ENCODE measurements at regions not wholly inside any gene's neighbourhood (a gene's known extent, or its start where the extent isn't known, plus 50 kb on each side); places are given as distances from the start of the nearest gene placed in this dataset.

GRCh38 chr5:82800826-82801225, 276.4 kb downstream of the TMEM167A start:
- no peak for DNase-seq

GRCh38 chr5:82799361-82800077, 277.7 kb downstream of the TMEM167A start:
- DNase-seq, result no peak

GRCh38 chr5:82798676-82799075, 278.5 kb downstream of the TMEM167A start:
- no peak for DNase-seq

GRCh38 chr5:82796643-82797416, 280.4 kb downstream of the TMEM167A start:
- no peak for DNase-seq

- DNase-seq, result no peak
Measured at GRCh38 chr5:82794876-82795275, 282.3 kb downstream of the TMEM167A start.

GRCh38 chr5:82793808-82794419, 283.3 kb downstream of the TMEM167A start:
- DNase-seq, result peak; percentile 26

- DNase-seq, result no peak
Measured at GRCh38 chr5:82792096-82792495, 285.1 kb downstream of the TMEM167A start.

- DNase-seq, result no peak
Measured at GRCh38 chr5:82789095-82789494, 288.1 kb downstream of the TMEM167A start.

GRCh38 chr5:82786748-82787147, 290.4 kb downstream of the TMEM167A start:
- no peak for DNase-seq

GRCh38 chr5:82785882-82786509, 291.2 kb downstream of the TMEM167A start:
- DNase-seq, result no peak

GRCh38 chr5:82785456-82785855, 291.7 kb downstream of the TMEM167A start:
- no peak for DNase-seq

- no peak for DNase-seq
Measured at GRCh38 chr5:82784521-82784920, 292.7 kb downstream of the TMEM167A start.

GRCh38 chr5:82777106-82777505, 300.1 kb downstream of the TMEM167A start:
- no peak for DNase-seq

- no peak for DNase-seq
Measured at GRCh38 chr5:82772281-82772680, 304.9 kb downstream of the TMEM167A start.

- DNase-seq, result no peak
Measured at GRCh38 chr5:82766206-82766605, 311.0 kb downstream of the TMEM167A start.

- DNase-seq, result no peak
Measured at GRCh38 chr5:82765765-82766164, 311.4 kb downstream of the TMEM167A start.

- no peak for DNase-seq
Measured at GRCh38 chr5:82760856-82761255, 316.3 kb downstream of the TMEM167A start.

GRCh38 chr5:82758881-82759280, 318.3 kb downstream of the TMEM167A start:
- no peak for DNase-seq

- DNase-seq, result no peak
Measured at GRCh38 chr5:82754759-82755158, 322.4 kb downstream of the TMEM167A start.

- no peak for DNase-seq
Measured at GRCh38 chr5:82754036-82754746, 323.0 kb downstream of the TMEM167A start.

GRCh38 chr5:82753374-82753773, 323.8 kb downstream of the TMEM167A start:
- DNase-seq, result no peak

GRCh38 chr5:82749461-82749820, 327.8 kb downstream of the TMEM167A start:
- DNase-seq, result no peak

All from activated CD8-positive, alpha-beta memory T cell treated with anti-CD3 and anti-CD28 coated beads, Interleukin-2, amount 50 U/mL, for 4 hours (primary cell).